ENCODE measurements at regions not wholly inside any gene's neighbourhood (a gene's known extent, or its start where the extent isn't known, plus 50 kb on each side); places are given as distances from the start of the nearest gene placed in this dataset.

- H3K27me3 Mint-ChIP-seq (ENCODE audit: insufficient read depth, unreplicated experiment), result no peaks in the 10 kb centered on the region
- Histone ChIP-seq H3K36me3 (ENCODE audit: control insufficient read depth, insufficient read depth, low read length) (no peaks in the 10 kb centered on the region), H3K27me3 (replicated peaks; ENCODE audit: control insufficient read depth, insufficient read depth, low read length) (no peaks in the 10 kb centered on the region), H3K4me1 (peaks cover 17% of the 10 kb centered on the region; the same call in 1 of the 2 replicates), H3K9me3 (peaks cover 5% of the 10 kb centered on the region; the same call in 1 of the 2 replicates), H3K4me3 (ENCODE audit: low read depth, low read length) (no peak overlapping the region)
- no peaks in the 10 kb centered on the region for H3K36me3 Mint-ChIP-seq (ENCODE audit: insufficient read depth, unreplicated experiment)
- no peaks in the 10 kb centered on the region for H3K4me1 Mint-ChIP-seq (ENCODE audit: low read depth, unreplicated experiment)
- BruUV-seq (replicated peaks), result no TSS peak
- TF ChIP-seq CTCF (IDR thresholded peaks at IDR 0.05; ENCODE audit: insufficient read depth in 1 of 2, low read depth in 1 of 2, low read length in 1 of 2, severe bottlenecking in 1 of 2, unreplicated experiment in 1 of 2), result no peak
- ChIA-PET CTCF (no interaction called here), POLR2A (no interaction called here)
- DNase-seq, result no peak
- H3K27ac Mint-ChIP-seq (ENCODE audit: unreplicated experiment), result no peak overlapping the region
- no peak overlapping the region for H3K4me3 Mint-ChIP-seq (ENCODE audit: unreplicated experiment)
- peaks cover 3% of the 10 kb centered on the region for H3K9me3 Mint-ChIP-seq (ENCODE audit: unreplicated experiment)
- intact Hi-C loops (cut with micrococcal nuclease; ENCODE audit: unreplicated experiment), result no loop called here
These were observed 139.6 kb upstream of the ARHGAP28 start for GRCh38 chr18:6589923-6590322.

DNA sequence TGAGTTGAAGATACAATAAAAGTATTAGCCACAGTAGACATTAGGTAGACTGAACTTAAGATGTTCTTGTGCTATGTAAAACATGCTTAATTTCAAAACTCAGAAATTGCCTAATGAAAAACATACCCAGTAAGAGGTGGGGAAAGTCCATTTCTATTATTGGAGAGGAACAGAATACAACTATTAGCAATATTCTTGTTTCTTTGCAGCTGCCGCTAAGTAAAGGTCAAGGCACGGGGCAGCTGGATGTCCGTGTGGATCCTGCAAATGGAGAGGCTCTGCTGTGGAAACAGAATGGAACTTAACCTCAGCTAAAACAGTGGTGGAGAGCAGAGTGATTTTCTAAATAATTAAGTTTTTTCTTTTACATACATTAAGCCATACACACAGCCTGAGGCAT, 139.2 kb upstream of the ARHGAP28 start:
- BruUV-seq (replicated peaks), result no TSS peak
- H3K27ac Mint-ChIP-seq (ENCODE audit: unreplicated experiment), result no peak overlapping the region
- POLR2A ChIA-PET, result no interaction called here

DNA sequence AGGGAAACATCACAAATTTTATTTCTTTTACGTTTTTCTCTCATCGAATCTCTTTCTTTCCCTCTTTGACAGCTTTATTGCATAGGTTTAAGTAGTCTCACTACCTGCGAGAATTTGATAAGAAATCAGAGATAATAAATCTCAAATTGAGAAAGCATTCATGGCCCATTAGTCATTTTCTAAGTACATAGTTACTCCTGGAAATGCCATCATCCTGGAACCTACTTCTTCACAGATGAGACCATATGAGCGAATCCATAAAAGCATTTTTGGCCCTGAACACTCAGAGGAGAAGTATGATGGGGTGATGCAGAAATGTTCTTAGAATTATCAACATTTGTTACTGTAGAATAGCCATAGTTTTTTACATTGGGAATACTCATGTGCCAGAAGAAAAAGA, 138.0 kb upstream of the ARHGAP28 start:
- Histone ChIP-seq H3K4me1 (peaks cover 17% of the 10 kb centered on the region; the same call in 1 of the 2 replicates), H3K36me3 (ENCODE audit: control insufficient read depth, insufficient read depth, low read length) (no peaks in the 10 kb centered on the region), H3K9me3 (no peaks in the 10 kb centered on the region), H3K4me3 (ENCODE audit: low read depth, low read length) (no peak overlapping the region), H3K27me3 (replicated peaks; ENCODE audit: control insufficient read depth, insufficient read depth, low read length) (no peaks in the 10 kb centered on the region)
- no peaks in the 10 kb centered on the region for H3K36me3 Mint-ChIP-seq (ENCODE audit: insufficient read depth, unreplicated experiment)
- ChIA-PET CTCF (no interaction called here), POLR2A (no interaction called here)
- intact Hi-C loops (cut with micrococcal nuclease; ENCODE audit: unreplicated experiment), result no loop called here
- H3K9me3 Mint-ChIP-seq (ENCODE audit: unreplicated experiment), result no peaks in the 10 kb centered on the region
- no TSS peak for BruUV-seq (replicated peaks)
- no peak overlapping the region for H3K4me3 Mint-ChIP-seq (ENCODE audit: unreplicated experiment)
- peak overlapping the region; percentile 36 for H3K27ac Mint-ChIP-seq (ENCODE audit: unreplicated experiment)
- H3K4me1 Mint-ChIP-seq (ENCODE audit: low read depth, unreplicated experiment), result no peaks in the 10 kb centered on the region
- no peak for TF ChIP-seq CTCF (IDR thresholded peaks at IDR 0.05; ENCODE audit: insufficient read depth in 1 of 2, low read depth in 1 of 2, low read length in 1 of 2, severe bottlenecking in 1 of 2, unreplicated experiment in 1 of 2)
- H3K27me3 Mint-ChIP-seq (ENCODE audit: insufficient read depth, unreplicated experiment), result no peaks in the 10 kb centered on the region
- DNase-seq, result no peak

More for the DNA sequence above, 139.2 kb upstream of the ARHGAP28 start:
- Histone ChIP-seq H3K4me1 (peaks cover 17% of the 10 kb centered on the region; the same call in 1 of the 2 replicates), H3K9me3 (peaks cover under 1% of the 10 kb centered on the region; the same call in 1 of the 2 replicates), H3K4me3 (ENCODE audit: low read depth, low read length) (no peak overlapping the region), H3K27me3 (replicated peaks; ENCODE audit: control insufficient read depth, insufficient read depth, low read length) (no peaks in the 10 kb centered on the region), H3K36me3 (ENCODE audit: control insufficient read depth, insufficient read depth, low read length) (no peaks in the 10 kb centered on the region)
- H3K9me3 Mint-ChIP-seq (ENCODE audit: unreplicated experiment), result no peaks in the 10 kb centered on the region
- no peak overlapping the region for H3K4me3 Mint-ChIP-seq (ENCODE audit: unreplicated experiment)
- no peak for TF ChIP-seq CTCF (IDR thresholded peaks at IDR 0.05; ENCODE audit: insufficient read depth in 1 of 2, low read depth in 1 of 2, low read length in 1 of 2, severe bottlenecking in 1 of 2, unreplicated experiment in 1 of 2)
- H3K4me1 Mint-ChIP-seq (ENCODE audit: low read depth, unreplicated experiment), result no peaks in the 10 kb centered on the region
- intact Hi-C loops (cut with micrococcal nuclease; ENCODE audit: unreplicated experiment), result no loop called here
- no peaks in the 10 kb centered on the region for H3K36me3 Mint-ChIP-seq (ENCODE audit: insufficient read depth, unreplicated experiment)
- no peaks in the 10 kb centered on the region for H3K27me3 Mint-ChIP-seq (ENCODE audit: insufficient read depth, unreplicated experiment)
- DNase-seq, result no peak
- CTCF ChIA-PET, result no interaction called here

Measured in Caco-2 (cell line).